NCI-H2029 treated with DMSO at 0.1 percent for 48 hours (cell line): ENCODE measurements at regions not wholly inside any gene's neighbourhood (a gene's known extent, or its start where the extent isn't known, plus 50 kb on each side); places are given as distances from the start of the nearest gene placed in this dataset.

ENCODE experiments used
- DNase-seq: peaks from one replicate; lab custom pipeline; 2025; lab: John Stamatoyannopoulos, UW

GRCh38 chr10:123496375-123496774, 169.8 kb upstream of the GPR26 start:
- DNase-seq = no peak

GRCh38 chr10:123496996-123497660, 169.0 kb upstream of the GPR26 start:
- no peak for DNase-seq

- no peak for DNase-seq
These were observed 166.0 kb upstream of the GPR26 start for GRCh38 chr10:123500110-123500509.

GRCh38 chr10:123501148-123501547, 165.0 kb upstream of the GPR26 start:
- no peak for DNase-seq

GRCh38 chr10:123502983-123503382, 163.2 kb upstream of the GPR26 start:
- DNase-seq = no peak

- DNase-seq = no peak
These were observed 159.7 kb upstream of the GPR26 start for GRCh38 chr10:123506455-123506854.

- no peak for DNase-seq
These were observed 158.9 kb upstream of the GPR26 start for GRCh38 chr10:123507298-123507697.

- DNase-seq = no peak
These were observed 156.8 kb upstream of the GPR26 start for GRCh38 chr10:123509338-123509737.

- no peak for DNase-seq
These were observed 153.0 kb upstream of the GPR26 start for GRCh38 chr10:123512901-123513775.

GRCh38 chr10:123513870-123514269, 152.3 kb upstream of the GPR26 start:
- no peak for DNase-seq

GRCh38 chr10:123514996-123515395, 151.2 kb upstream of the GPR26 start:
- no peak for DNase-seq

- DNase-seq = no peak
These were observed 150.5 kb upstream of the GPR26 start for GRCh38 chr10:123515661-123516060.

- DNase-seq = no peak
These were observed 149.9 kb upstream of the GPR26 start for GRCh38 chr10:123516291-123516690.

- DNase-seq = no peak
These were observed 148.7 kb upstream of the GPR26 start for GRCh38 chr10:123517426-123517825.

GRCh38 chr10:123517901-123518300, 148.3 kb upstream of the GPR26 start:
- no peak for DNase-seq

- no peak for DNase-seq
These were observed 147.4 kb upstream of the GPR26 start for GRCh38 chr10:123518765-123519164.

GRCh38 chr10:123519861-123520260, 146.3 kb upstream of the GPR26 start:
- no peak for DNase-seq

GRCh38 chr10:123521076-123521475, 145.1 kb upstream of the GPR26 start:
- DNase-seq = no peak

- no peak for DNase-seq
These were observed 144.6 kb upstream of the GPR26 start for GRCh38 chr10:123521556-123521955.

GRCh38 chr10:123522702-123523312, 143.3 kb upstream of the GPR26 start:
- DNase-seq = no peak

- DNase-seq = no peak
These were observed 142.3 kb upstream of the GPR26 start for GRCh38 chr10:123523833-123524232.

GRCh38 chr10:123526356-123527064, 139.6 kb upstream of the GPR26 start:
- DNase-seq = no peak
